SHP77 (cell line): ENCODE measurements at regions not wholly inside any gene's neighbourhood (a gene's known extent, or its start where the extent isn't known, plus 50 kb on each side); places are given as distances from the start of the nearest gene placed in this dataset.

Experiments used
- DNase-seq, 2 experiments: peaks; one replicate each; lab custom pipeline; 2025; lab: John Stamatoyannopoulos, UW

GRCh38 chr20:57914205-57914604 is 204.4 kb upstream of the PMEPA1 start:
- no peak for DNase-seq

GRCh38 chr20:57913156-57913930 is 203.5 kb upstream of the PMEPA1 start:
- no peak for DNase-seq

GRCh38 chr20:57912227-57912582 is 202.4 kb upstream of the PMEPA1 start:
- DNase-seq: no peak

GRCh38 chr20:57911512-57912226 is 201.9 kb upstream of the PMEPA1 start:
- no peak for DNase-seq

GRCh38 chr20:57910716-57911115 is 200.9 kb upstream of the PMEPA1 start:
- DNase-seq: no peak

GRCh38 chr20:57909763-57910331 is 200.0 kb upstream of the PMEPA1 start:
- no peak for DNase-seq

GRCh38 chr20:57908704-57909630 is 199.2 kb upstream of the PMEPA1 start:
- DNase-seq: no peak

- DNase-seq: no peak
These were observed 198.4 kb upstream of the PMEPA1 start for GRCh38 chr20:57908226-57908625.

GRCh38 chr20:57907131-57908000 is 197.6 kb upstream of the PMEPA1 start:
- no peak for DNase-seq

GRCh38 chr20:57905448-57905847 is 195.6 kb upstream of the PMEPA1 start:
- DNase-seq: no peak

- DNase-seq: no peak
These were observed 194.7 kb upstream of the PMEPA1 start for GRCh38 chr20:57904314-57905105.

- DNase-seq: no peak
These were observed 192.7 kb upstream of the PMEPA1 start for GRCh38 chr20:57902473-57902872.

GRCh38 chr20:57901526-57901925 is 191.7 kb upstream of the PMEPA1 start:
- DNase-seq: no peak

- no peak for DNase-seq
These were observed 190.6 kb upstream of the PMEPA1 start for GRCh38 chr20:57900226-57900905.

GRCh38 chr20:57899554-57899953 is 189.7 kb upstream of the PMEPA1 start:
- DNase-seq: no peak

- DNase-seq: no peak
These were observed 188.5 kb upstream of the PMEPA1 start for GRCh38 chr20:57898332-57898731.

GRCh38 chr20:57897891-57898290 is 188.1 kb upstream of the PMEPA1 start:
- DNase-seq: no peak

GRCh38 chr20:57897156-57897874 is 187.5 kb upstream of the PMEPA1 start:
- DNase-seq: no peak

GRCh38 chr20:57896563-57896962 is 186.7 kb upstream of the PMEPA1 start:
- DNase-seq: no peak
